Bone marrow (tissue), 2 donors: ENCODE measurements at regions not wholly inside any gene's neighbourhood (a gene's known extent, or its start where the extent isn't known, plus 50 kb on each side); places are given as distances from the start of the nearest gene placed in this dataset.

ENCODE experiments used
- DNase-seq, 2 donors: peaks; one replicate each; lab custom pipeline; 2025; lab: John Stamatoyannopoulos, UW

GRCh38 chr2:67043781-67044478 lies 353.2 kb upstream of the ETAA1 start:
- DNase-seq, result no peak

- no peak for DNase-seq
These were observed 350.5 kb upstream of the ETAA1 start for GRCh38 chr2:67046591-67046990.

GRCh38 chr2:67048314-67048713 lies 348.8 kb upstream of the ETAA1 start:
- no peak for DNase-seq

- no peak for DNase-seq
These were observed 346.5 kb upstream of the ETAA1 start for GRCh38 chr2:67050622-67051021.

- DNase-seq, result no peak
These were observed 342.4 kb upstream of the ETAA1 start for GRCh38 chr2:67054728-67055127.

GRCh38 chr2:67055387-67056304 lies 341.5 kb upstream of the ETAA1 start:
- DNase-seq, result no peak

- DNase-seq, result no peak
These were observed 340.0 kb upstream of the ETAA1 start for GRCh38 chr2:67057123-67057522.

GRCh38 chr2:67057901-67058703 lies 339.0 kb upstream of the ETAA1 start:
- no peak for DNase-seq

GRCh38 chr2:67065046-67065445 lies 332.1 kb upstream of the ETAA1 start:
- DNase-seq, result no peak

- no peak for DNase-seq
These were observed 330.4 kb upstream of the ETAA1 start for GRCh38 chr2:67066782-67067181.

- no peak for DNase-seq
These were observed 329.5 kb upstream of the ETAA1 start for GRCh38 chr2:67067656-67068055.

- DNase-seq, result no peak
These were observed 326.3 kb upstream of the ETAA1 start for GRCh38 chr2:67070826-67071225.

- DNase-seq, result no peak
These were observed 322.1 kb upstream of the ETAA1 start for GRCh38 chr2:67075056-67075455.

- DNase-seq, result no peak
These were observed 321.4 kb upstream of the ETAA1 start for GRCh38 chr2:67075530-67076238.

GRCh38 chr2:67076239-67076624 lies 320.9 kb upstream of the ETAA1 start:
- DNase-seq, result no peak

- no peak for DNase-seq
These were observed 317.4 kb upstream of the ETAA1 start for GRCh38 chr2:67079729-67080128.

GRCh38 chr2:67082813-67083212 lies 314.3 kb upstream of the ETAA1 start:
- DNase-seq, result no peak

- DNase-seq, result no peak
These were observed 313.2 kb upstream of the ETAA1 start for GRCh38 chr2:67083951-67084350.

- no peak for DNase-seq
These were observed 312.0 kb upstream of the ETAA1 start for GRCh38 chr2:67085146-67085545.

GRCh38 chr2:67091681-67092080 lies 305.5 kb upstream of the ETAA1 start:
- no peak for DNase-seq

GRCh38 chr2:67095121-67095520 lies 302.0 kb upstream of the ETAA1 start:
- DNase-seq, result no peak

- DNase-seq, result no peak
These were observed 300.2 kb upstream of the ETAA1 start for GRCh38 chr2:67096886-67097285.
